Activated naive CD4-positive, alpha-beta T cell treated with anti-CD3 and anti-CD28 coated beads for 36 hours (primary cell): ENCODE measurements at regions not wholly inside any gene's neighbourhood (a gene's known extent, or its start where the extent isn't known, plus 50 kb on each side); places are given as distances from the start of the nearest gene placed in this dataset.
"Not testable (repeated sequence)": the region's sequence is repeated elsewhere in the genome, so short reads cannot be mapped to it uniquely, and the experiment has no call there.

Source experiments
- CTCF ChIA-PET: fragments of 350-600 bp; sonication (Branson Sonifier 250); formaldehyde crosslinking; loops from one replicate; lab custom pipeline; 2021; ENCODE audit warnings: antibody characterized with exemption; lab: Charles Lee
- DNase-seq: peaks from one replicate; pipeline ENCODE4 v3.0.0-alpha.2; 2020
- H3K27ac Mint-ChIP-seq: one replicate; pipeline ENCODE4 v1.8.0; 2021; ENCODE audit warnings: mild to moderate bottlenecking, mixed read lengths
- H3K27me3 Mint-ChIP-seq: one replicate; pipeline ENCODE4 v1.8.0; 2021; ENCODE audit warnings: low read depth, mixed read lengths
- H3K36me3 Mint-ChIP-seq: one replicate; pipeline ENCODE4 v1.8.0; 2021; ENCODE audit warnings: low read depth, mixed read lengths
- H3K4me1 Mint-ChIP-seq: one replicate; pipeline ENCODE4 v1.8.0; 2021; ENCODE audit warnings: low read depth, mixed read lengths
- H3K4me3 Mint-ChIP-seq: one replicate; pipeline ENCODE4 v1.8.0; 2021; ENCODE audit warnings: mild to moderate bottlenecking, moderate library complexity, mixed read lengths
- H3K9me3 Mint-ChIP-seq: one replicate; pipeline ENCODE4 v1.8.0; 2021; ENCODE audit warnings: mixed read lengths
- intact Hi-C: fragments of 100-400 bp; cut with micrococcal nuclease; formaldehyde crosslinking; loops from one replicate; pipeline ENCODE4 v1.15.1; 2023

DNA sequence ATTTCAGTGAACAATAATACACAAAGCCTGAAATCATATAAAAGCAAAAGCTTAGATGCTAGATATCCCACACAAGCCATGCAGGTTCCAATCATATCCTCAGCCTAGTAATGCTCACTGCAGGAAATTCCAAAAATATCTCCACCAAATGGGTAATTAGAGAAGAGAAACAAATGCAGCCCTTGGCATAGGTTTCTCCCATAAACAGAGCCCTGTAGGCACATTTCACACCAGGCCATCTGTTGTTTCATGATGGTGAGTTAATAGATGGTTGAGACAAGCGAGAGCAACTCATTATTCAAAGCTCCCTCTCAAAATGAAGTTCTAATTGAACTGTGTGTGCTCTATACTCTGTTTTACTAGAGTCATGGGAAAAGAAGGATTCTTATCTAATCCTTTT is 154.6 kb upstream of the TRPC6 start:
- no peaks in the 10 kb centered on the region for H3K36me3 Mint-ChIP-seq
- H3K27ac Mint-ChIP-seq: no peak overlapping the region
- no peaks in the 10 kb centered on the region for H3K27me3 Mint-ChIP-seq
- CTCF ChIA-PET: interaction anchor here (1.0 kb wide), 1 partner anchor 119 kb away, joined by 3 read pairs; no protein-coding TSS in a partner anchor
- no peaks in the 10 kb centered on the region for H3K9me3 Mint-ChIP-seq
- H3K4me3 Mint-ChIP-seq: no peak overlapping the region
- no peak for DNase-seq
- intact Hi-C loops: no loop called here
- H3K4me1 Mint-ChIP-seq: no peaks in the 10 kb centered on the region

GRCh38 chr11:101729406-101730078 is 145.7 kb upstream of the TRPC6 start:
- Mint-ChIP-seq H3K27me3 (no peaks in the 10 kb centered on the region), H3K9me3 (no peaks in the 10 kb centered on the region), H3K36me3 (no peaks in the 10 kb centered on the region), H3K4me3 (no peak overlapping the region), H3K27ac (no peak overlapping the region), H3K4me1 (no peaks in the 10 kb centered on the region)
- CTCF ChIA-PET: no interaction called here
- DNase-seq: no peak
- intact Hi-C loops: no loop called here

- H3K27me3 Mint-ChIP-seq: no peaks in the 10 kb centered on the region
- H3K4me3 Mint-ChIP-seq: no peak overlapping the region
- H3K4me1 Mint-ChIP-seq: no peaks in the 10 kb centered on the region
- CTCF ChIA-PET: no interaction called here
- no peaks in the 10 kb centered on the region for H3K9me3 Mint-ChIP-seq
- H3K36me3 Mint-ChIP-seq: no peaks in the 10 kb centered on the region
- intact Hi-C loops: no loop called here
- H3K27ac Mint-ChIP-seq: no peak overlapping the region
- no peak for DNase-seq
These were observed 143.6 kb upstream of the TRPC6 start for GRCh38 chr11:101727451-101727850.

GRCh38 chr11:101726988-101727387 is 143.2 kb upstream of the TRPC6 start:
- DNase-seq: no peak
- no peaks in the 10 kb centered on the region for H3K9me3 Mint-ChIP-seq
- H3K36me3 Mint-ChIP-seq: no peaks in the 10 kb centered on the region
- no peaks in the 10 kb centered on the region for H3K4me1 Mint-ChIP-seq
- H3K27me3 Mint-ChIP-seq: no peaks in the 10 kb centered on the region
- no peak overlapping the region for H3K4me3 Mint-ChIP-seq
- H3K27ac Mint-ChIP-seq: no peak overlapping the region
- intact Hi-C loops: no loop called here
- CTCF ChIA-PET: no interaction called here

DNA sequence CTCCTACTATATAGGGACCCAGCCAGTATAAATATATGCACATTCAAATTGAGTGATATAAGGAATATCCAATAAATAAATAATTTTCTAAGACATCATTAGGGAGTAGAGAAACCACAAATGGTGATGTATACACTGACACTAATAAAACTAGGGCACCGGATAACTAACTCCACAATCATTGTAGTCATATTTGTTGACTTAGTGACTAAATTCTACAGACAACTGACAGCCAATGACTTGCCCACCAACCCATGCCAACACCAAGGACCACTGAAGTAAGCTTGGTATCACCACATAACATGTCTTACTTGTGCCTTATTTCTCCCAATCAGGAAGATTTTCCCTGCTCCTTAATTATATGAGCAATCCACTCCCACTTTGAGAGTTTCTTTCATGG is 139.6 kb upstream of the TRPC6 start:
- Mint-ChIP-seq H3K36me3 (no peaks in the 10 kb centered on the region), H3K27me3 (no peaks in the 10 kb centered on the region), H3K9me3 (no peaks in the 10 kb centered on the region), H3K4me3 (no peak overlapping the region), H3K4me1 (no peaks in the 10 kb centered on the region), H3K27ac (no peak overlapping the region)
- intact Hi-C loops: no loop called here
- CTCF ChIA-PET: no interaction called here
- DNase-seq: no peak

DNA sequence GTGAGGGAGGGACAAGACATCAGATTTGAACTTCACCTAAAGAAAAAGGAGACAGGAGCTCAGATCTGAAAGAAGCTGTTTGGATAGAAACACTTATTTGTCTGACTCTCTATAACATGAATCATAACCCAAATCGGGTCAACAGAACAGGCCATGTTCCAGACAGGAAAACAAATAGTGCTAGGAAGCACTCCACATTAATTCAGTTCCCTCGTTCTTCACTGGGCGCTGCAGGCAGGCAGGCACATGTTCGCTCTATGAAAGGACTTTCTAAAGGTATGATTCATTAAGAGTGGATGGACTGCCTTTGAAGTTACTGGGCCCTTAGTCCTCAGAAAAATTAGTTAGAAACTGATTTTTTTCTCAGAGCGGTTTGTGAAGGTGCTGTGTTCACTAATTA is 137.5 kb upstream of the TRPC6 start:
- Mint-ChIP-seq H3K27me3 (no peaks in the 10 kb centered on the region), H3K9me3 (no peaks in the 10 kb centered on the region), H3K27ac (no peak overlapping the region), H3K4me1 (no peaks in the 10 kb centered on the region), H3K4me3 (no peak overlapping the region), H3K36me3 (no peaks in the 10 kb centered on the region)
- intact Hi-C loops: no loop called here
- no peak for DNase-seq
- CTCF ChIA-PET: no interaction called here

DNA sequence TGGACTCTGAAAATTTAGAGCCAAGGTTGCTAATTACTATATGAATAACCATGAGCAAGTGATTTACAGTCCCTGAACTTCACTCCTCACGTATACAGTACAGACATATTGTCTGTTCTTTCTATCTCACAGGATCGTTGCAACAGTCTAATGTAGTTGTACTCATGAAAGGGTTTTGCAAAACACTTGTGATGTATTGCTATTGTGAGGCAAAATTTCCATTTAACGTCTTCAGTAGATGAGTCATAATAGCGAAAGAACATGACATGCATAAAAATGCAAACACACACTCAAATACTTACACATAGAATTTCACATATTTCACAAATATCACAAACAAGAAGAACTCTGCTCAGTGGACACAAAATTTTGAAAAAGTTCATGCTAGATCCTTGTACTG is 134.6 kb upstream of the TRPC6 start:
- no peaks in the 10 kb centered on the region for H3K9me3 Mint-ChIP-seq
- H3K4me3 Mint-ChIP-seq: no peak overlapping the region
- no peak for DNase-seq
- no peak overlapping the region for H3K27ac Mint-ChIP-seq
- CTCF ChIA-PET: no interaction called here
- no peaks in the 10 kb centered on the region for H3K4me1 Mint-ChIP-seq
- H3K36me3 Mint-ChIP-seq: no peaks in the 10 kb centered on the region
- intact Hi-C loops: no loop called here
- no peaks in the 10 kb centered on the region for H3K27me3 Mint-ChIP-seq

GRCh38 chr11:101717619-101718018 is 133.8 kb upstream of the TRPC6 start:
- H3K4me1 Mint-ChIP-seq: no peaks in the 10 kb centered on the region
- no peaks in the 10 kb centered on the region for H3K36me3 Mint-ChIP-seq
- H3K27ac Mint-ChIP-seq: no peak overlapping the region
- intact Hi-C loops: no loop called here
- CTCF ChIA-PET: no interaction called here
- no peak overlapping the region for H3K4me3 Mint-ChIP-seq
- H3K9me3 Mint-ChIP-seq: no peaks in the 10 kb centered on the region
- no peak for DNase-seq
- H3K27me3 Mint-ChIP-seq: no peaks in the 10 kb centered on the region

DNA sequence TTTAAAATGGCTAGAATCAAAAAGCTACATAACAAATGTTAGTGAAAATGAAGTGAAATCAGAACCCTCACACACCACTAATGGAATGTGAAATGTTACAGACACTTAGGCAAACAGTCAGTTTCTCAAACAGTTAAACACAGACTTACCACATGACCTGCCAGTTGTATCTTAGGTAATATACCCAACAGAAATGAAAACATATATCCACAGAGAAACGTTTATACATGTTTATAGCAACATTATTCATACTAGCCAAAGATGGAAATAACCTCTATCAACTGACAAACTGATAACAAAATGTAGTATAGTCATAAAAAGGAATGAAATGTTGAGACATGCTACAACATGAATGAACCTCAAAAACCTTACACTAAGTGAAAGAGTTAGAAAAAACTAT is 131.5 kb upstream of the TRPC6 start:
- Mint-ChIP-seq H3K9me3 (peaks cover 6% of the 10 kb centered on the region), H3K4me1 (no peaks in the 10 kb centered on the region), H3K27ac (no peak overlapping the region), H3K4me3 (no peak overlapping the region), H3K27me3 (no peaks in the 10 kb centered on the region), H3K36me3 (no peaks in the 10 kb centered on the region)
- CTCF ChIA-PET: no interaction called here
- intact Hi-C loops: no loop called here
- DNase-seq: no peak

GRCh38 chr11:101707477-101707876 is 123.7 kb upstream of the TRPC6 start:
- intact Hi-C loops: no loop called here
- no peaks in the 10 kb centered on the region for H3K4me1 Mint-ChIP-seq
- CTCF ChIA-PET: no interaction called here
- no peak overlapping the region for H3K27ac Mint-ChIP-seq
- no peaks in the 10 kb centered on the region for H3K27me3 Mint-ChIP-seq
- DNase-seq: no peak
- H3K36me3 Mint-ChIP-seq: no peaks in the 10 kb centered on the region
- peaks cover 6% of the 10 kb centered on the region for H3K9me3 Mint-ChIP-seq
- H3K4me3 Mint-ChIP-seq: no peak overlapping the region

DNA sequence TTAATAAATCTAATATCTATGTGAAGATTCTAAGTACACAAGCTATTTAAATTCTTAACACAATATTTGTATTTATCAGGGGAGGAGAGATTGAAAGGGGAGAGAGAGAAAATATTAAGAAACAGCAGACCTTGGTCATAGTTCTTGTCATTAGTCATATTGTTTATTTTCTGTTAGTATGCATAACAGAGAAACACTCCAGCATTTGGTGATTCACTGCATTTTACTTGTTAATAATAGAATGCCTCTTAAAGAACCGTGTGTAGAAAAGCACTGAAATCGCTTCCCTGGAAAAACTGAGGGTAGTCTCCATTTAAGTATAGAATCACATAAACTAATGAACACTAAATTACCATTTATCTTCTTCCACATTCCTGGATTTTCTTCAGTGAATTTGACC is 122.7 kb upstream of the TRPC6 start:
- intact Hi-C loops: no loop called here
- CTCF ChIA-PET: no interaction called here
- Mint-ChIP-seq H3K27me3 (no peaks in the 10 kb centered on the region), H3K4me3 (no peak overlapping the region), H3K4me1 (no peaks in the 10 kb centered on the region), H3K27ac (no peak overlapping the region), H3K36me3 (no peaks in the 10 kb centered on the region), H3K9me3 (peaks cover 5% of the 10 kb centered on the region)
- DNase-seq: no peak

DNA sequence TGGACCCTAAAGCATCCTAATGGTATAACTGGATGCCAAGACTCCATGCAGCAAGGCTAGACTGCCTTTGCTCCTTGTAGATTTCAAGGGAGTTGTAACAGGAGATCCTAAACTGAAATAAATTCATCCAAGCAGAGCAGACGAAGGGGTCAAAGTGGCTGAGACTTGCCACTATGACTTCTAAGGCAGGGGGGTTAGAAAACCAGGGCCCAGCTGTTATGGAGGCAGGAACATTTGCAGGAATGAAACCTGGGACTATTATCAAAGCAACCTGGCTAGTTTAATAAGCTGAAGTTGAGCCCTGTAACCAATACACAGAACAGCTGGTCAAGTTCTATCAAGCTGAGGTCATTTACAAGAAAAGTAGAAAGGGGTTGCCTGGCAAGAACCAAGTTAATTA is 122.2 kb upstream of the TRPC6 start:
- Mint-ChIP-seq H3K4me3 (no peak overlapping the region), H3K27me3 (no peaks in the 10 kb centered on the region), H3K4me1 (no peaks in the 10 kb centered on the region), H3K27ac (no peak overlapping the region), H3K9me3 (no peaks in the 10 kb centered on the region), H3K36me3 (no peaks in the 10 kb centered on the region)
- no peak for DNase-seq
- CTCF ChIA-PET: no interaction called here
- intact Hi-C loops: no loop called here

GRCh38 chr11:101694869-101695268 is 111.1 kb upstream of the TRPC6 start:
- DNase-seq, H3K27ac Mint-ChIP-seq, CTCF ChIA-PET, H3K9me3 Mint-ChIP-seq, H3K4me3 Mint-ChIP-seq, H3K36me3 Mint-ChIP-seq, H3K27me3 Mint-ChIP-seq, H3K4me1 Mint-ChIP-seq, intact Hi-C loops: not testable (repeated sequence)
